GM23248 (cell line): ENCODE measurements at regions not wholly inside any gene's neighbourhood (a gene's known extent, or its start where the extent isn't known, plus 50 kb on each side); places are given as distances from the start of the nearest gene placed in this dataset.

Experiments used
- EZH2 ChIP-seq: fragments of 200-600 bp; sonication (generic); IDR thresholded peaks from 2 replicates; pipeline ENCODE4 v1.6.1; 2018; ENCODE audit warnings: antibody characterized with exemption, mild to moderate bottlenecking; ENCODE audit not compliant: insufficient read depth, poor library complexity, severe bottlenecking
- EZH2phosphoT487 ChIP-seq: fragments of 200-600 bp; sonication (generic); IDR thresholded peaks from 2 replicates; pipeline ENCODE4 v1.6.1; 2018; ENCODE audit warnings: antibody characterized with exemption, moderate library complexity, mild to moderate bottlenecking, low read depth; ENCODE audit not compliant: insufficient read depth

GRCh38 chr5:155595791-155596190, 582.2 kb downstream of the KIF4B start:
- TF ChIP-seq EZH2 (no peak), EZH2phosphoT487 (no peak)
